GM21717 (cell line): ENCODE measurements at regions not wholly inside any gene's neighbourhood (a gene's known extent, or its start where the extent isn't known, plus 50 kb on each side); places are given as distances from the start of the nearest gene placed in this dataset.
"Not testable (repeated sequence)": the region's sequence is repeated elsewhere in the genome, so short reads cannot be mapped to it uniquely, and the experiment has no call there.

Source experiments
- ATAC-seq: cut with Tn5 transposase; IDR thresholded peaks from one replicate; pipeline ENCODE4 v1.9.1; 2021; ENCODE audit warnings: mild to moderate bottlenecking, moderate library complexity; ENCODE audit not compliant: unreplicated experiment

DNA sequence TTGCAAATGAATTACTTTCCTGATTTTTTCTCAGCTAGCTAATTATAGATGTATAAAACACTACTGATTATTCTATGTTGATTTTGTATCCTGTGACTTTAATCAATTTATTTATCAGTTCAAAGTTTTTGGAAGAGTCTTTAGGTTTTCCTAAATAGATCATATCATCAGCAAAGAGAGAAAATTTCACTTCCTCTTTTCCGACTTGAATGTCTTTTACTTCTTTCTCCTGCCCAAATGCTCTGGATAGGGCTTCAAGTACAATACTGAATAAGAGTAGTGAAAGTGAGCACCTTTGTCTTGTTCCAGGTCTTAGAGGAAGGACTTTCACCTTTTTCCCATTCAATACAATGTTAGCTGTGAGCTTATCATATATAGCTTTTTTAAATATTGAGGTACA is 417.9 kb downstream of the PDGFC start:
- ATAC-seq: no peak

DNA sequence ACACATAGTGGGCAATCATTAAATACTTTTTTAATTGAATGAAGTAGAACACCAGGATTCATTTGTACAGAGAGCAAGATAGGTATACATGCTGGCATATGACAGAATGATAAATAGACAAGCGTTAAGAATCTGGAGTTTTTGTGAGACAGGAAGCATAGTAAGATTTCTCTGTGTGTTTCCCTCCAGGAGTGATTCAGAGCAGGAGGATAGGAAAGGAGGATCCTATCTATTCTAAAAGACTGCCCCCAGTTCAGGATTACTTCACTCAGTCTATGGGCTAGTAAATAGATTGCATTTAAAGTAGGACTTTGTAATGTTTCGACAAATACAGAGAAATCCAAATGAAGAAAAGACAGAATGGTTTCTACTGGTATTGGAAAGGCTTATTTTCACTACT is 423.7 kb downstream of the PDGFC start:
- no peak for ATAC-seq

DNA sequence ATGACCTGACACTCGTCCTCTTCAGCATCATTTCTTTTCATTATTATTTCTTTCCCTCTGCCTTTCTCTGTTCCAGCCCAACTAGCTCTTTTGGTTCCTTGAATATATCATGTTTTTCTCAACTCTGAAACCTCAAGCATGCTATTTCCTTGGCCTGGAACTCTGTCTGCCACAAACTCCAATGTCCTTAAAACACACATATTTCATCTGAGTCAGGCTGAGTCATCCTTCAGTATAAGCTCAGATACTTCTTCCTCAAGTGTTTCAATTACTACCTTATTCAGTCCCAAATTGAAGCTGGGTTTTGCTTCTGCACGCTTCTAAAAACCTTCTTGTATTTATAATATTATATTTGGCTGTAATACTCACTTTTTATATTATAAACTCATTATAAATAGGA is 424.2 kb downstream of the PDGFC start:
- ATAC-seq: no peak

DNA sequence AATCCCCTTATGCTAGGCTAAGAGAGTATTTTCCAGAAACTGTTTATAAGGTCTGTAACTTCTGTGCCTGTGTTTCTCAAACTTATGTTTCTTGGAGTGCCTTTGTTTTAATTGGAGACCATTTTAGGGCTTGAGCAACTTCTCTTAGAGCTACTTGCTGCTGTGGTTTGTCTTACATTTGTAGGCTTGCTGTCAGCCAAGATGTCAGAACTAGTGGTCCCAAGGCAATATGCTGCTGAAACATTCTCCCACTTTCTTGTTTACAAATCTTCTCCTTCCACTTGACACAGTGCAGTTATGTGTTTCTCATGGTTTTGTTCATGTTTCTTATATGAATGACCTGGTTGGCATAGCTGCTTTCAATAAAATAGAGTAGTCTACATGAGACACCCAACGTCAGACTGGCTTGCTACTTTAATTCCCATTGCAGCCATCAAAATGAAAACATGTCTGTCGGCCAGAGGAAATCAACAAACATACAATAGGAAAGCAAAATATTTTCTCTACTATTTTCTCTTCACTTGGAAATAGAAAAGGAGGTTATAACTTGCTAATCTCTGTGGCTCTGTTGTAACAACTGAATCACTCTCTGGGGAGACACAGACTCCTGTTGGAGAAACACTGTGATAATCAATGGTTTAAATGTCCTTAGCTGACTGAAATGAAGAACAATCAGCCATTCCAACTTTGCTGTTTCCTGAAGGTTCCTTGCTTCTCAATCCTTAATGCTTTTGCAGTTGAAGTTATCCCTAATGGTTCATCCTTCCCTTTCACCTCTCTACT is 426.4 kb downstream of the PDGFC start:
- ATAC-seq: no peak

DNA sequence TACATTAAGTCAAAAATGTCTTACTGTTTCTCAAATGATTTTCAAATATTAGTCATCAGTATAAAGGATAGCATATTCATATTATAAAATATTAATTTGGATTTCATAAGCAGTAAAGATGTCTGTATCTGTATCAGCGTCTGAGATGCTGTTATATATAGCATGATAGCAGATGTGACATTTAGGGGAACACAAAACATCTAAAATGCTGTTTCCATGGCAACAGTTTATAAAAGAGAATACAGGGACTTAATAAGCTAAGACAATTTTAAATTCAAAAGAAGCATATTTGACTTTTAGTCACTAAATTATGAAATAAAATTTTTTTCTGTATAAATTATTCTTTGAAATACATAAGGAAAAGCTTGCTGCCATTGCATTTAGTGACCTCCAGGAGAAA is 432.2 kb downstream of the PDGFC start:
- no peak for ATAC-seq

DNA sequence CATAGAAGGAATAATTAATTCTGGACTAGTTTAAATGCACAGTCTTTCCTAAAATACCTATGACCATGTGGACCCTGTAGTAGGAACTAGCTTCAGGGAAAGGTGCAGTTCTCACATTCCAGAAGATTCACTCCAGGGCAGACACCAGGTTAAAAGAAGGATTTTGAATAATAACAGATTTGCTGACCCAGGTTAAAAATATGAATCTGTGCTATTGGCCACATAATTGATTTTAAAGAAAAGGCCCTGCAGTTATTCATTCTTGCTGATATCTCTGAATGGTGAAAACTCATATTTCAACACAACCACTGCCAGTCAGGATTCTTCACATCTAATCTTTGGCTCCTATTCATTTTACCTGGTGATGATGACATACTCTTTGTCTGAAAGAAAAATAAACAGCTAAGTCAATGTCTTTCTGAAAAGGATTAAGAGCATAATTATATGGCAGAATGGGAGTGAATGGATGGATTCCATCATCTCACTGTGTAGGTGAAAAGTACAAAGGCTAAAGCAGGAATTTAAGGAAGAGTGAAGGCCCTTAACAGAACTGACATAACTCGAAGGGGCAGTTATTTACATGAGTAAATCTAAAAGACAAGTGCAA is 432.8 kb downstream of the PDGFC start:
- ATAC-seq: no peak

DNA sequence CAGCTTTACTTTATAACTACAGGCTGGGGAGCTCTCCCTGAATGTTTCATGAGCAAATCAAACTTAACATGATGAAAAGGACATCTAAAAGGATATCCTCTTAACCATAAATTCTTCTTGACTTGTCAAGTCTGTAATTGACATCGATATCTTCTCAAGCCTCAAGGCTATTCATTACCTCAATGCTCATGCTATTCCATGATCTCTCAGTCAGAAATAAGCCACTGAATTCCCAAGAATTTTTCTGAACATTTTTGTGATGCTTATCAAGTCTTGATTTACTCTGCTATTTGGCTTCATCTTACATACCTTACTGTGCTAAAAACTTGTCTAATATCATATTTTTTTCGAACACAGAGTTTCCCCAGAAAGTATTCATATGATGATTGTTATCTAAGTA is 433.4 kb downstream of the PDGFC start:
- ATAC-seq: no peak

DNA sequence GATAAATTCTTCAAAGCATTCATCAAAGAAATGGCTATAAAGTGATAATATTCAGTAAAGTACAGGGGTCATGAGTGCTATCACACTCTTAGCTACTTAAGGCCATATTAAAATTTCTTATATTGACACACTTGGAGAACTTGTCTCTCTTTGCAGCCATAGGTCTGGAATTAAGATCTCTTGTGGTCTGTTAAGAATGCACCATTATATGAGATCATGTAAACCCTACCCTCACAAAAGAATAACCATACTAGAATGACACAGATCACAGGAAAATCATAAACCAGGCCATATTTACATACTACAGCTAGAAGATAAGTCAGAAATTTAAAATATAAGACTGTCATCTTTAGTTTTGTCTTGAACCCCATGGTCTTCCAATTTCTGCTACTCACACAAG is 434.3 kb downstream of the PDGFC start:
- ATAC-seq: no peak

DNA sequence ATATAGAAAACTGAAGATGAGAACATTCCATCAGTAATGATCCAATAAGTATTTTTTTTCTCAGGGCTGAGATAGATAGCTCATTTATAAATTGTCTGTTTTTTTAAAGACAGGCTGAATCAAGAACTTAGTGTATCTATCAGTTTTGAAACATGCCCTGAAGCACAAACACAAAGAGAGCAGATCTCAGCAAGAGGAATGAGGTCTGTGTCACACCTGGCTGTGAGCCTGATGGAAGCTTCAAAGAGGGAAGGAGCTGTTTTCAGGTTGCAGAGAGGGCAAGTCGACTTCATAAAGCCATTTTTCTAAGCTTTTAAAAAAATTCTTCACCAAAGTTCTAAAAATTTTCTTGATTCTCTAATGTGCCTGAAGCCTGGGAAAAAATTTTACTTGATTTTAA is 434.9 kb downstream of the PDGFC start:
- ATAC-seq: no peak

DNA sequence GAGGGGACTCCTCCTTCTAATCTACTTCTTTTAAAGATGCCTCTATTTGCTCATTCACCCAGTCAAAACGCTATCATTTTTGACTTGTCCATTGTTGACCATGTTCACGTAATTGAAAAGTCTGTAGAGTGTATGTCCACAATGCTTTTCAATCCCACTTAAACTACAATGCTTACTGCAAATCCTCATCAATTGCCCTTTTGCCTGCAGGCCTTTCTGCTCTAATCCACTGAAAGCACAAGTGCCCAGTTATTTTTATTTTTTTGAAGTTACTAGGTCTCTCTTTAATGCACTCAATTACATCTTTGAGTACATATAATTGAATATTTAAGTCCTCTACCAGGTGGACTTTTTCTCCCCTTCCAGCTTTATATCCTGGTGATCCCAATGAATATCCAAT is 437.4 kb downstream of the PDGFC start:
- ATAC-seq: no peak

DNA sequence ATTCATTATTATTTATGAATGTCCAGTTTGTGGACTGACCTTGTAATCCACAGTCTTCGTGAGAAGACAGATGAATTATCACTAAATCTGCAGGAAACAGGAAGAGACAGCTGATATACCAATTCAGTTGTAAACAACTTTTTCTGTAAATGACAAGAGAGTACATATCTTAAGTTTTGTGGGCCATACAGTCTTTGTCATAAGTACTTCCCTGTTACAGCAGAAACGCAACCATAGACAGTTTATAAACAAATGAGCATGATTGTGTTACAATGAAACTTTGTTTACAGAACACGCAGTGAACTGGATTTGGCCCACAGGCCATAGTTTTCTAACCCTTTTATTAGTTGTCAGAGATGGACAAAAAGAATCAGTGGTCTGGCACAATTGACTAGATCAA is 443.4 kb downstream of the PDGFC start:
- no peak for ATAC-seq

DNA sequence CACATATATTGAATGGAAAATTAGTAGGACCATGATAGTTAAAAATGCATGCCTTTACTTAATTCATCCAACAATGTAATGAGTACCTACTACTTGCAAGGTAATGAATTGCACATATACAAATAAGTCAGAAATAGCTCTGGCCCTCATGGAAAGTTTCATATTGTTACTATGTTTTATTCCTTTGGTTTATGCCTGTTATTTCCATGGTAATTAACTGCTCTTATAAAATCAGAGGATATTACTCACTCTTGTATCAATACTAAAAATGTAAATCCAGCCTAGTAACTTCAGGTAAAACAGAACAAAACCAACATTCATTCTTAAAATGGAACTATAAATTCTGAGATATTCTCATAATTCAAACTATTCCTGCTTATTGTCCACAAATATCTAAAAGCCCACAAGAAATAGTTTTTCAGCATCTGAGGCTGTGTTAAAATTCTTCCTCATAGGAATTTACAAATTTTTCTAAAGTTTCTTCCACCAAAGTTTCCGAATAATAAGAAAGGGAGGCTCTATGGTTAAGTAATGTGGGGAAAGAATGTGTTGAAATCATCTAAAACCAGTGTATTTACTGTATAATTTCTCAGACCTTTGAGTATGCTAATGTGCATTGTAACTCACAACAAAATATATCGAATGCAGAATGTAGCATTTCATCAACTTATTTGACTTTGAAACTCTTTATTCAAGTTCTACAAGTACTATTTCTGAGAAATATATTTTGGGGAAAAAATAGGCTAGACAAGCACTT is 444.2 kb downstream of the PDGFC start:
- ATAC-seq: no peak

DNA sequence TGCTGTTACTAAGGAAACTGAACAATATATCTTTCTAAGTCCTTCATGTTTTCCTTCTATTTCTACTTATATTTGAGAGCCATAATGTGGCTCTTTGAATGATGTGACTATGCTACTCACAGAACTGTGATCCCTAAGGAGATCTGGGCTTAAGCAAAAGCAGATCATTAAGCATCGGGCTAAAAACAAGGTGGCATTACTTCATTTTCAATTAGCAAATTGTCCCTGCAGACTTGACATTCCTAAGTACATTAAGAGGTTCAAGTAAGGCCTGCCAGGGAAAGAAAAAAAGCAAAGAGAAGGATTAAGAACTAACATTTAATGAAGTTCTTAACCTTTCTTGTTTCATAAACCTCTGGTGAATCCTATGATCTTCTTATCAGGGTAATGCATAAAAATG is 447.6 kb downstream of the PDGFC start:
- ATAC-seq: no peak

DNA sequence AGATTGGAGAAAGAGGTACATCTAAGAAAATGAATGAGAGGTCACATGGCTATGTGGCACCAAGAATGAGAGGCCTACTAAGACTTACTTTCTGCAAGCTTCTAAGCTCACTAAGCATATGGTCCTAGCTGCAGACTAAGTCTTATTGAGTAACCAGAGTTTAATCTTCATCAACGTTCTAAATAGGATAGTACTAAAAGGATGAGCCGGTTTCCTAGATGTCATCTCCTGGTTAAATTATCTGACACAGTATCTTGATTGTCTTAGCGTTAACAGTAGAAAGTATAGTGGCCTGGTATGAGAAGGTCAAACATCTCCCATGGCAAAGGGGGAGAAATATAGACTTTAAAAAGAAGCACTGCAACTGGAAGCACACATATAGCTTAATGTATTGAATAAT is 448.1 kb downstream of the PDGFC start:
- no peak for ATAC-seq

DNA sequence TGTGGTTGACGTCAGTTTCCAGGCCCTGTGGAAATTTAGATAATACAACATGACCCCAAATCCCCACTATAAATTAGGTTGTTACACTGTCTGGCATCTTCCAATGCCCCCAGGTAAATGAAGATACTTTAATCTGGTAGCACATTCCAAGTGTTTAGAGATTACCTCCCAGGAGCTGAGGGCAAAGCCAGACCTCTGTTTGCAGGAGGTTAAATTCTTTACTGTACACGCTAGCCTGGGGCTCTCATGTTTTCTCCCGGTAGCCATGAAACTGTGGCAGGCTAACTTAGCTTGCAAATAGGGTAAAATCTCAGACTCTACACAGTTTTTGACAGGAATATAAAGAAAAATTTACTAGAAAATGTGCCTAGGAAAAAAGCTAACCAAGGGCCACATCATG is 450.0 kb downstream of the PDGFC start:
- no peak for ATAC-seq

DNA sequence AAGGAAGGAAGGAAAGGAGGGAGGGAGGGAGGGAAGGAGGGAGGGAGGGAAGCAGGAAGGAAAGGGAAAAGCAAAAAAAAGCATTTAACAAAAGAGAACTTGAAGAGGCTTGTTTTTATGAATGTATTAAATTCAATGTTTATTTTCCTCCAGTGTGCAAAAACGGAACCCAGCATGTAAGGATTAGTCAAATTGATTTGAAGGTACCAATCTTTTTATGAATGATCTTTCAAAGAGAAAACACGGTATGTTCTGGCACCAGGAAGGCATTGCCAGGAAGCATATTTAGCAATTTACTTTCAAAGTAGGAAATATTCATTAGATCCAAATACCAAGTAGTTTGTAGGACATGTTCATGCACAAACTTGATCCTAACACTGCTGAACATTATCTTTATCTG is 453.6 kb downstream of the PDGFC start:
- no peak for ATAC-seq

DNA sequence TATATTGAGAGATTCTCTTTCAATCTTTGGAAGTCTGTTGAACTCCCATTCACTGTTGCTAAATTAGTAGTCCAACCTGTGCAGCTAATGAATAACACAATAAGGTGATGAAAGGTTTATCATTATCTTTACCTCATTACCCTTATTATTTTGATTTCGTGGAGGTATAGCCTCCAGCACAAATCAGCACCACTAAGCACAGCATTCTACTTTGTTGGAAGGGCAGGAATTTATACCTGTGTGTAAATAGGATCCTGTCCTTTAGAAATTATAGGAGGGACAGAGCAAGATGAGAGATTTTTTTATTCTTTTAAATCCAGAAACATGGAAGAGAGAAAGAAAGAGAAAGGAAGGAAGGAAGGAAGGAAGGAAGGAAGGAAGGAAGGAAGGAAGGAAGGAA is 454.1 kb downstream of the PDGFC start:
- no peak for ATAC-seq

DNA sequence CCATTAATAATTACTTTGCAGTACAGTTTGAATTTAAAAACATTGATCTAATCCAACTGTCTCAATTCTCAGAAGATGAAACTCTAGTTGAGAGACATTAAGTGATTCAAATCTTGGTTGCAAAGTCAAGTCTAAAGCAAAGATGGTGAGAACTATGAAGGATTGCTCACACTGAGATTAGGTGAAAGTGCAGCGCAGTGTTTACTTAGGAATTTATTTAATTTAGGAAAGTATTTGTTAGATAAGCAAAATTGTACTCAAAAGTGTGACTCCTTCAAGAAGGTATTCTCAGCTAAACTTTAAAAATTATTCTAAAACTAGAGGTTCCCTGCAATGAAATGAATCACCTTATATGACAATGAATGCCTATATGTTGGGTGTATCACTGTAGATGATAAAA is 454.9 kb downstream of the PDGFC start:
- no peak for ATAC-seq

DNA sequence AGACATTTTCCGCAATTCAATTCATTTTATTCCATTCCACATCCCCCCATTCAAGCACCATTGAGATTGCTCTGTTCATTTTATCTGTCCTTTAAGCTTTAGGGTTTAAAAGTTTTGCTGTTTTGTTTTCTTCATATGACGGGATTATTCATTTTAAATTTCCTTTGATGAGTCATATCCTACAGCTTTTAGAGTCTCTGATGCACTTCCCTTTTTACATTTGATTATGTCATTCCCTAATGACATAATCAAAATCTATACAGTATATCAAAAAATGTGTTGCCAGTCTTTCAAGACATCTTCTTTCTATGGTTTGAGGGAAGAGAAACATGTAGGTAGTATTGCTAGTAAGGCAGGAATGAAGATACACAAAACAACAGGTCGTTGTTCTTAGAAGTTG is 456.3 kb downstream of the PDGFC start:
- no peak for ATAC-seq

DNA sequence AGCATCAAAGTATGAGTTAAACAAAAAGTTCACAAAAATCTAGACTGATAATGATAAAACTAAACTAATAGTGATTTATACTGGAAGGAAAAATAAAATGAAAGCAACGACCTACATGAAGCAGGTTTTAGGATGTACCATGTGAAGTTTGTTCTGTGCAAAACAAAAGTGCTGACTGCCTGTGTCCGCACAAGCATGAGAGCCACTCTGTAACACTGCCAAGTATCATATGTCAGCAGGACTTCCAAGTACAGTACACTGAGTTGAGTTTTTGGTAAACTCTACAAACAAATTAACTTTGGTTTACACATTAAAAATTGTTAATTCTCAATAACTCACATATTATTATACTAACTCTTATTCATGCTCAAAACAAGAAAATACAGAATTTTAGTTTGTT is 459.0 kb downstream of the PDGFC start:
- ATAC-seq: no peak

DNA sequence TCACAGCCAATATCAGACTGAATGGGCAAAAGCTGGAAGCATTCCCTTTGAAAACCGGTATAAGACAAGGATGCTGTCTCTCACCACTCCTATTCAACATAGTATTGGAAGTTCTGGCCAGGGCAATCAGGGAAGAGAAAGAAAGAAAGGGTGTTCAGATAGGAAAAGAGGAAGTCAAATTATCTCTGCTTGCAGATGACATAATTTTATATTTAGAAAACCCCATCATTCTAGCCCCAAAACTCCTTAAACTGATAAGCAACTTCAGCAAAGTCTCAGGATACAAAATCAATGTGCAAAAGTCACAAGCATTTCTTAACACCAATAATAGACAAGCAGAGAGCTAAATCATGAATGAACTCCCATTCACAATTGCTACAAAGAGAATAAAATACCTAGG is 461.7 kb downstream of the PDGFC start:
- not testable (repeated sequence) for ATAC-seq

DNA sequence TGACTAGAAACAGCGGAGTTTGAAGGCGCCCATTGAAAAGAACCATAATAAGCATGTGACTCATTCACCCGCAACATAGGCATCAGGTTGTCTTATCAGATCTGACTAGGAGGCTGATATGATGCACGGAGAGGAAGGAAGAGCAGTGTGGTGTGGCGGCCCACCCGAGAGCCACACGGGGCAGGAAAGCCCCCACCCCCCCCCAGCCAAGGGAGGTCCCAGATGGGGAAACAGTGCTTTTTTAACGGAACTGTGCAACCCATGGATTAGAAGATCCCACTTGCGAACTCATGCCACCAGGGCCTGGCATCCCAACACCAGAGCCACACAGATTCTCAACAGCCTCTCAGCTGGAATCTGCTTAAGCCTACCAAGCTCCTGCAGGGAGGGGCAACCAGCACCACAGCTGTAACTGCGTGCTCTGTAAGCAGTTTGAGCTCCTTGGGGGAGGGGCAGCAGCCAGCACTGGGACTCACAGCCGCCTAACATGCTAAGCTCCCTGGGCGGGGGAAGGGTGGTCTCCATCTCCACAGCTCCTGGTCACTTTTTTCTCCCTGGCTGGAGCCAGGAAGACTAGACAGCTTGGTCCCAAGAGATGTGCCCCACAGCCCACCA is 466.2 kb downstream of the PDGFC start:
- no peak for ATAC-seq
